ENCODE measurements at regions not wholly inside any gene's neighbourhood (a gene's known extent, or its start where the extent isn't known, plus 50 kb on each side); places are given as distances from the start of the nearest gene placed in this dataset.

- Mint-ChIP-seq H3K27ac (ENCODE audit: low read depth, unreplicated experiment) (no peak overlapping the region), H3K36me3 (ENCODE audit: insufficient read depth, unreplicated experiment) (no peaks in the 10 kb centered on the region), H3K9me3 (ENCODE audit: unreplicated experiment) (peaks cover 7% of the 10 kb centered on the region), H3K27me3 (ENCODE audit: insufficient read depth, unreplicated experiment) (no peaks in the 10 kb centered on the region), H3K4me3 (ENCODE audit: unreplicated experiment) (no peak overlapping the region), H3K4me1 (ENCODE audit: insufficient read depth, unreplicated experiment) (no peaks in the 10 kb centered on the region)
- DNase-seq (ENCODE audit: unreplicated experiment): no peak
- intact Hi-C loops (cut with micrococcal nuclease): no loop called here
- POLR2A ChIA-PET: interaction anchor here (0.7 kb wide), 1 partner anchor 31 kb away, joined by 4 read pairs; no protein-coding TSS in a partner anchor
- BruUV-seq (replicated peaks): no TSS peak
- CTCF ChIA-PET: no interaction called here
- no peak for TF ChIP-seq CTCF (IDR thresholded peaks at IDR 0.05; ENCODE audit: unreplicated experiment)
Observed at GRCh38 chr3:106836906-106837305, 540.3 kb upstream of the CCDC54 start.

GRCh38 chr3:106837616-106838015, 539.6 kb upstream of the CCDC54 start:
- TF ChIP-seq CTCF (IDR thresholded peaks at IDR 0.05; ENCODE audit: unreplicated experiment): no peak
- intact Hi-C loops (cut with micrococcal nuclease): no loop called here
- BruUV-seq (replicated peaks): no TSS peak
- Mint-ChIP-seq H3K27ac (ENCODE audit: low read depth, unreplicated experiment) (no peak overlapping the region), H3K36me3 (ENCODE audit: insufficient read depth, unreplicated experiment) (no peaks in the 10 kb centered on the region), H3K27me3 (ENCODE audit: insufficient read depth, unreplicated experiment) (no peaks in the 10 kb centered on the region), H3K4me1 (ENCODE audit: insufficient read depth, unreplicated experiment) (no peaks in the 10 kb centered on the region), H3K4me3 (ENCODE audit: unreplicated experiment) (no peak overlapping the region), H3K9me3 (ENCODE audit: unreplicated experiment) (peaks cover 7% of the 10 kb centered on the region)
- ChIA-PET CTCF (no interaction called here), POLR2A (interaction anchor here (0.7 kb wide), 1 partner anchor 30 kb away, joined by 4 read pairs; no protein-coding TSS in a partner anchor)
- no peak for DNase-seq (ENCODE audit: unreplicated experiment)

- no TSS peak for BruUV-seq (replicated peaks)
- no peak for TF ChIP-seq CTCF (IDR thresholded peaks at IDR 0.05; ENCODE audit: unreplicated experiment)
- Mint-ChIP-seq H3K27me3 (ENCODE audit: insufficient read depth, unreplicated experiment) (no peaks in the 10 kb centered on the region), H3K9me3 (ENCODE audit: unreplicated experiment) (peaks cover 7% of the 10 kb centered on the region), H3K4me3 (ENCODE audit: unreplicated experiment) (no peak overlapping the region), H3K36me3 (ENCODE audit: insufficient read depth, unreplicated experiment) (no peaks in the 10 kb centered on the region), H3K4me1 (ENCODE audit: insufficient read depth, unreplicated experiment) (no peaks in the 10 kb centered on the region), H3K27ac (ENCODE audit: low read depth, unreplicated experiment) (no peak overlapping the region)
- DNase-seq (ENCODE audit: unreplicated experiment): no peak
- intact Hi-C loops (cut with micrococcal nuclease): no loop called here
- ChIA-PET POLR2A (no interaction called here), CTCF (interaction anchor here (0.6 kb wide), 1 partner anchor 133 kb away, joined by 3 read pairs; no protein-coding TSS in a partner anchor)
Observed at GRCh38 chr3:106839576-106840280, 537.5 kb upstream of the CCDC54 start.

- Mint-ChIP-seq H3K9me3 (ENCODE audit: unreplicated experiment) (peaks cover 7% of the 10 kb centered on the region), H3K36me3 (ENCODE audit: insufficient read depth, unreplicated experiment) (no peaks in the 10 kb centered on the region), H3K27me3 (ENCODE audit: insufficient read depth, unreplicated experiment) (no peaks in the 10 kb centered on the region), H3K4me1 (ENCODE audit: insufficient read depth, unreplicated experiment) (no peaks in the 10 kb centered on the region), H3K4me3 (ENCODE audit: unreplicated experiment) (no peak overlapping the region), H3K27ac (ENCODE audit: low read depth, unreplicated experiment) (no peak overlapping the region)
- no peak for TF ChIP-seq CTCF (IDR thresholded peaks at IDR 0.05; ENCODE audit: unreplicated experiment)
- no peak for DNase-seq (ENCODE audit: unreplicated experiment)
- intact Hi-C loops (cut with micrococcal nuclease): no loop called here
- POLR2A ChIA-PET: no interaction called here
- CTCF ChIA-PET: interaction anchor here (0.6 kb wide), 1 partner anchor 15 kb away, joined by 3 read pairs; no protein-coding TSS in a partner anchor
- no TSS peak for BruUV-seq (replicated peaks)
Observed at GRCh38 chr3:106840319-106840718, 536.9 kb upstream of the CCDC54 start.
